Fibroblast of lung (primary cell): ENCODE measurements at regions not wholly inside any gene's neighbourhood (a gene's known extent, or its start where the extent isn't known, plus 50 kb on each side); places are given as distances from the start of the nearest gene placed in this dataset.
"Not testable (repeated sequence)": the region's sequence is repeated elsewhere in the genome, so short reads cannot be mapped to it uniquely, and the experiment has no call there.

Experiments used
- DNase-seq, 2 donors: peaks; one replicate each; pipeline versions ENCODE4 v3.0.0 to v3.0.0-alpha.2; 2010; ENCODE audit warnings: low read depth in 2 of 2
- H2AFZ ChIP-seq: 2 replicates; pipeline ENCODE4 v1.5.1; 2012; ENCODE audit warnings: low read length, control low read depth, inconsistent platforms
- H3K27ac ChIP-seq: 2 replicates; pipeline ENCODE4 v1.5.1; 2011; ENCODE audit warnings: low read length, control low read depth; ENCODE audit not compliant: insufficient read depth
- H3K27me3 ChIP-seq: 2 replicates; pipeline ENCODE4 v1.5.1; 2011; ENCODE audit warnings: mild to moderate bottlenecking, low read length; ENCODE audit not compliant: control insufficient read depth, insufficient read depth
- H3K36me3 ChIP-seq: 2 replicates; pipeline ENCODE4 v1.5.1; 2011; ENCODE audit warnings: low read length; ENCODE audit not compliant: control insufficient read depth, insufficient read depth
- H3K4me1 ChIP-seq: 2 replicates; pipeline ENCODE4 v1.5.1; 2011; ENCODE audit warnings: low read length; ENCODE audit not compliant: control insufficient read depth, insufficient read depth; ENCODE audit errors: extremely low read depth
- H3K4me2 ChIP-seq: 2 replicates; pipeline ENCODE4 v1.5.1; 2011; ENCODE audit warnings: low read length, control low read depth; ENCODE audit not compliant: insufficient read depth; ENCODE audit errors: extremely low read depth
- H3K4me3 ChIP-seq, 4 experiments: fragments of 200-600 bp in 1 of 4; sonication (generic) in 1 of 4; replicated peaks in 1 of 4; 2 replicates each; pipeline ENCODE4 v1.5.1; 2011 to 2016; ENCODE audit warnings: low read length in 4 of 4, low read depth in 3 of 4, mild to moderate bottlenecking in 3 of 4, control low read depth in 2 of 4, inconsistent platforms in 1 of 4, mixed read lengths in 1 of 4; ENCODE audit not compliant: insufficient read depth in 1 of 4; ENCODE audit errors: control extremely low read depth in 1 of 4
- H3K79me2 ChIP-seq: 2 replicates; pipeline ENCODE4 v1.5.1; 2012; ENCODE audit warnings: mild to moderate bottlenecking, low read length, inconsistent platforms; ENCODE audit not compliant: control insufficient read depth, insufficient read depth
- H3K9ac ChIP-seq: 2 replicates; pipeline ENCODE4 v1.5.1; 2011; ENCODE audit warnings: mild to moderate bottlenecking, low read length, control low read depth; ENCODE audit not compliant: insufficient read depth
- H3K9me3 ChIP-seq: 2 replicates; pipeline ENCODE4 v1.5.1; 2012; ENCODE audit warnings: low read depth, low read length; ENCODE audit not compliant: control insufficient read depth, insufficient read depth
- H4K20me1 ChIP-seq: 2 replicates; pipeline ENCODE4 v1.5.1; 2011; ENCODE audit warnings: low read length; ENCODE audit not compliant: control insufficient read depth, insufficient read depth; ENCODE audit errors: extremely low read depth

- not testable (repeated sequence) for H3K27me3 ChIP-seq, H3K36me3 ChIP-seq, H3K4me2 ChIP-seq, H4K20me1 ChIP-seq, H3K9me3 ChIP-seq, H3K4me1 ChIP-seq, DNase-seq, H2AFZ ChIP-seq, H3K27ac ChIP-seq, H3K9ac ChIP-seq, H3K4me3 ChIP-seq, H3K79me2 ChIP-seq
Measured at GRCh38 chr7:149973681-149974080, 99.9 kb downstream of the ATP6V0E2 start.

- H3K9me3 ChIP-seq, H2AFZ ChIP-seq, H3K79me2 ChIP-seq, H3K4me3 ChIP-seq, DNase-seq, H3K36me3 ChIP-seq, H3K4me1 ChIP-seq, H3K4me2 ChIP-seq, H3K27ac ChIP-seq, H3K27me3 ChIP-seq, H3K9ac ChIP-seq, H4K20me1 ChIP-seq: not testable (repeated sequence)
Measured at GRCh38 chr7:149975608-149976007, 101.8 kb downstream of the ATP6V0E2 start.

GRCh38 chr7:149978537-149978936 is 104.8 kb downstream of the ATP6V0E2 start:
- not testable (repeated sequence) for H2AFZ ChIP-seq, H3K4me3 ChIP-seq, H3K27me3 ChIP-seq, H3K9me3 ChIP-seq, H4K20me1 ChIP-seq, H3K4me2 ChIP-seq, DNase-seq, H3K9ac ChIP-seq, H3K4me1 ChIP-seq, H3K36me3 ChIP-seq, H3K27ac ChIP-seq, H3K79me2 ChIP-seq

- not testable (repeated sequence) for H3K27me3 ChIP-seq, H3K4me1 ChIP-seq, H3K4me3 ChIP-seq, H3K9ac ChIP-seq, DNase-seq, H3K79me2 ChIP-seq, H3K9me3 ChIP-seq, H2AFZ ChIP-seq, H3K36me3 ChIP-seq, H3K27ac ChIP-seq, H3K4me2 ChIP-seq, H4K20me1 ChIP-seq
Measured at GRCh38 chr7:149978944-149979343, 105.2 kb downstream of the ATP6V0E2 start.

GRCh38 chr7:149982537-149983112 is 108.9 kb downstream of the ATP6V0E2 start:
- H3K9ac ChIP-seq, H3K79me2 ChIP-seq, H3K4me1 ChIP-seq, H3K4me2 ChIP-seq, DNase-seq, H4K20me1 ChIP-seq, H3K27me3 ChIP-seq, H3K9me3 ChIP-seq, H3K27ac ChIP-seq, H2AFZ ChIP-seq, H3K4me3 ChIP-seq, H3K36me3 ChIP-seq: not testable (repeated sequence)

GRCh38 chr7:149986866-149987265 is 113.1 kb downstream of the ATP6V0E2 start:
- H3K4me1 ChIP-seq, H3K27me3 ChIP-seq, H3K9me3 ChIP-seq, H3K79me2 ChIP-seq, H3K9ac ChIP-seq, H4K20me1 ChIP-seq, H3K4me2 ChIP-seq, H3K4me3 ChIP-seq, H2AFZ ChIP-seq, DNase-seq, H3K36me3 ChIP-seq, H3K27ac ChIP-seq: not testable (repeated sequence)

- not testable (repeated sequence) for H3K4me1 ChIP-seq, H3K27ac ChIP-seq, H3K4me3 ChIP-seq, H3K27me3 ChIP-seq, H3K4me2 ChIP-seq, H4K20me1 ChIP-seq, H3K36me3 ChIP-seq, H2AFZ ChIP-seq, DNase-seq, H3K9me3 ChIP-seq, H3K9ac ChIP-seq, H3K79me2 ChIP-seq
Measured at GRCh38 chr7:149991652-149992302, 118.0 kb downstream of the ATP6V0E2 start.
